ENCODE measurements at regions not wholly inside any gene's neighbourhood (a gene's known extent, or its start where the extent isn't known, plus 50 kb on each side); places are given as distances from the start of the nearest gene placed in this dataset.

DNA sequence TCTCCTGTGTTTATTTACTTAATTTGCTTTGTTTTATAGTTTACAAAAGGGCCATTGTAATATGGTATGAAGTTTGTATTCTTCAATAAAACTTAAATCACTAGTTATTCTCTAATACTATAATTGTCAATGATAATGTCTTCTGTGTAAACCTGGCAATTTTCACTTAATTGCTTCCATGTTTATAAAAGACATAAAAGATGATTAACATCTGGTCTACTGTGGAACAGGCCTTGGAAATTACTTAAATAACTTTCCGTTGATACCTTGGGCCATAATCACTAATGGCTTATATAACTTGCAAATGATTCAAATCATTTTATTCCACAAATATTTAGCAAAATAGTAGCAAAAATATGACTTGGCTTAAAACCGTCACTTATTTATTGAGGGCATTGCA is 743.8 kb downstream of the DSC3 start:
- no peak for DNase-seq

DNA sequence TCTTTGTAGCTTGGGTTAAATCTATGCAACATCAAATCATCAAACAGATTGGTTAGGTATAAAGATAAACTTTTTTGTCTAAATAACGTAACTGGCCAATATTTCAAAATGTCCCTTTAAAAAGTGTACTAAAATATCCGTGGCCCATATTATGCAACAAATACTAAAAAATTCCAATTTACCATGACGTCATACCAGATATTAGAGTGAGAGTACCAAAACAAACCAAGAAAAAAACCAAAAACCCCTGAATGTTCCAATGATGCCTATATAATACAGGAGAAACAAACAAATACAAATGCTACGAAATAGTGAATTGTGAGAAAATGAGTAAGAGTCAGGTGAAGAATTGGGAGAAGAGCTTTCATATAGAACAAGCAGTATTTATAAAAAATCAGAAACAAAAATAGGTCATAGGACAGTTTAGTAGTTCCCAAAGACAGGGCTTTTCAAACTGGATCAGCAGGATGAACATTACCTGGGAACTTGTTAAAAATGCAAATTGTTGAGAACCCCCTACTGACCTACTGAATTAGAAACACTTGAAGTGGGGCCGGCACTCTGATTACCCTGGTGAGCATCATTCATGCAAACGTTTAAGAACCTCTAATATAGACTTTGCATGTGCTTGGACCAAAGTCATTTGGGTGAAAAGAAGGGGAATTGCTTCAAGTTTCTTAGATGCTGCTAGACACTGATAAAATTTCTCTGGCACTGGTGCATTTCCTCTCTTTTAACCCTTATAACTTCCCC is 753.7 kb downstream of the DSC3 start:
- no peak for DNase-seq

DNA sequence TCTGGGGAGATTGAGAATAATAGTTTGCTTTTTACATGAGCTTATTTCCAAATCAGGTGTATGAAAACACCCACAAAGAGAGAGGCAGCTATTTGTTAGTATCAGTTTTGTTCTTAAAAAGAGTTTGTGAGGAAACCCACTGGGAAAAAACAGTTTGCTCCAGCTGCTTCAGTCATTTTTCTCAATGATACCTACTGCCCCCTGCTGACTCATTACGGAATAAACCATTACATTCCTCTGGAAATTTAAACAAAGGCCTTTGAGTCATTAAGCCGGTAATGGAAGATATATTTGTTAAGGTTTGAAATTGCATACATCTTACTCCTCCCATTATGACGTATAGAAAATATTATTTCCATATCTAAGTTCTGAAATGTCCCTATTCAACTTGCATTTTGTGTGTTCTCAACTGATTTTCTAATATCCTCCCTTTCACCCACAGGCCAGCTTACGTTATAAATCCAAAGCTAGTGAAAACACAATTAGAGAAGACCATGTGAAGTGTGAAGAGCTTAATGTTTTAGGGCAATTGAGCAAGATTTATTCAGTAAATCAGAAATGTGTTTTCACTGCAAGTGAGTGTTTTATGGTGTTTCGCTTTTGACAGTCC is 761.6 kb downstream of the DSC3 start:
- DNase-seq = peak; percentile 75

DNA sequence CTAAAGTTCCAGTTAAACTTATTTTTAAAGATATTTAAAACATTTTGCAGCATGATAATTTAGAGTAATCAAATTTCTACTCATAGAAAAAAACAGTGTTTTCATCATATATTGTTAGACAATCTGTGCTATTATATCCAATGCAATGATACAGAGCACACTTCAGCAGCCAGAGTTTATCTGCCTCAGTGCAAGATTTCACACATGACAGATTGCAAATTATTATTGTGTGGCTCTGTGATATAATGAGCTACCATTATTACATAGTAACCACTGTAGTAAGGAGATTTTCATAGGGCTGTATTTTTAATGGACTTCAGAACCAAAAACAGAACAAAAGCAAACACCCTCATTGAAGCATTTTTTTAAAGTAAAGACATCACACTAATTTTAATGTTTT is 762.4 kb downstream of the DSC3 start:
- no peak for DNase-seq

DNA sequence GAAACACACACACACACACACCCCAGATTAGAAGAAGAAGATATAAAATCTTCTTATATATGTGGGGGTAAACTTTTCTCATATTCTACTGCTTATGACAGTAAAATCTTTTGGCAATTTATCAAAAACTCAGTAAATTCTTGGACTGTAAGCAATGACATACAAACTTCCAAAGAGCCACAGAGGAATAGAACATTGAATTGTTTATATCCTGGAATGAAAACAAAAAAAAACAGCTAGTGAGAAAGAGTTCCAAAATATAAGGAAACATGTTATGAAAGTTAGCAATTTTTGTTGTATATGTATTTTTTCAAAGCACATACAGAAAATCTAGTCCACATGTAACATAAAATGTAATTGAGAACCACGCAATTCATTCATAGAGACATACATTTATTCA is 764.9 kb downstream of the DSC3 start:
- no peak for DNase-seq

DNA sequence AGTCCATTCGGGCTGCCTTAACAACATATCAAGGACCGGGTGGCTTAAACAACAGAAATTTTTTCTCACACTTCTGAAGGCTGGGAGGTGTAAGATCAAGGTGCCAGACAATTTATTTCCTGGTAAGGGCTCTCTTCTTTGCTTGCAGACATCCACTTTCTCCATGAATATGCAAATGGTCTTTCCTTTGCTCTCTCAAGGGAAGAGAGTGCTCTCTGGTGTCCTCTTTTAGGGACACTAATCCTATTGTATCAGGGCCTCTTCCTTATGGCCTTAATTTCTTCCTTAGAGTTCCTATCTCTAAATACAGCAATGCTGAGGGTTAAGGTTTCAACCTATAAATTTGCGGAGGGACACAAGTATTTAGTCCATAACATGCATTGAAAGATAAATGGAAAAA is 770.8 kb downstream of the DSC3 start:
- peak; percentile 43 for DNase-seq

DNA sequence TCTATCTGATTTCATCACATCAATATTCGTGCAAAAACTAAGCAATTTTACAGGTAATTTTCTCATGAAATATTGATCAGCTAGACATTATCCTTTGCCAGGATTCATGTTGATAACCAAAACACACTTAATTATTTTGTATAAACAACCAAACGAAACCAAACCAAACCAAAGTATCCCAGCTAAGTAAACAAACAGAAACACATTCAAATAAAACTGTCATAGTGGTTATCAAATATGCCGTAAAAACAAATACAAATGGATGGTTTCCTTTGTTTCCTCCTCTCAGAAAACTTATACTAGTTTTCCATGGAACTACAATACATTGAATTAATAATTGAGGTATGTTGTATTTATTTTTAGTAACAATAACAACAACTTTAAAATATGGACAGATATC is 777.4 kb downstream of the DSC3 start:
- no peak for DNase-seq

DNA sequence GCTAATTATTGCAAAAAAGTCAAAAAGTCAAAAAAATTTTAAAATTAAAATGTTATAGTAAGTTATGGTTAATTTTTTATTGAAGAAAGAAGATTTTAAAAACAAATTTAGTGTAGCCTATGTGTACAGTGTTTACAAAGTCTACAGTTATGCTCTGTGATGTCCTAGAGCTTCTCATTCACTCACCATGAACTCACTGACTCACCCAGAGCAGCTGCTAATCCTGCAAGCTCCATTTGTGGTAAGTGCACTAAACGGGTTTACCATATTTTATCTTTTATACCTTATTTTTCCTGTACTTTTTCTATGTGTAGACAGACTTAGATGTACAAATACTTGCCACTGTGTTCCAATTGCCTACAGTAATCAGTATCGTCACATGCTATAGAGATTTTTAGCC is 788.2 kb downstream of the DSC3 start:
- DNase-seq = no peak

DNA sequence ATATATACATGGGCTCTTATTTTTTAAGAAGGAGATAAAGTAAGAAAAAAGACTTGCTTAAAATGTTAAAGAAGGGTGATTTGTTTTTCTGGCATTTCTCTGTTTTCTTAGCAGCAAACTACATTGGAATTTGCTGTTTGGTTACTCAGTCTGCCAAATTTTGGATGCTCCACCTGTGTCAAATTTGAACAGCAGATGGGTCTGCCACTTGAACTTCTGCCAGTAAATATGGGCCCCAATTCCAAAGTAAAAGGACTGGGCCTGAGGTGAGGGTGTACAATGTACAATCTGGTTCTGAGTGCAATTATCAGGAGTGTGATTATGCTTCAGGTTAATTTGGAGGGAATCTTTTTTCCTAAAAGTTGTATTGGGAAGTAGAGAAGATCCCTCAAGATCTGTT is 794.5 kb downstream of the DSC3 start:
- no peak for DNase-seq

DNA sequence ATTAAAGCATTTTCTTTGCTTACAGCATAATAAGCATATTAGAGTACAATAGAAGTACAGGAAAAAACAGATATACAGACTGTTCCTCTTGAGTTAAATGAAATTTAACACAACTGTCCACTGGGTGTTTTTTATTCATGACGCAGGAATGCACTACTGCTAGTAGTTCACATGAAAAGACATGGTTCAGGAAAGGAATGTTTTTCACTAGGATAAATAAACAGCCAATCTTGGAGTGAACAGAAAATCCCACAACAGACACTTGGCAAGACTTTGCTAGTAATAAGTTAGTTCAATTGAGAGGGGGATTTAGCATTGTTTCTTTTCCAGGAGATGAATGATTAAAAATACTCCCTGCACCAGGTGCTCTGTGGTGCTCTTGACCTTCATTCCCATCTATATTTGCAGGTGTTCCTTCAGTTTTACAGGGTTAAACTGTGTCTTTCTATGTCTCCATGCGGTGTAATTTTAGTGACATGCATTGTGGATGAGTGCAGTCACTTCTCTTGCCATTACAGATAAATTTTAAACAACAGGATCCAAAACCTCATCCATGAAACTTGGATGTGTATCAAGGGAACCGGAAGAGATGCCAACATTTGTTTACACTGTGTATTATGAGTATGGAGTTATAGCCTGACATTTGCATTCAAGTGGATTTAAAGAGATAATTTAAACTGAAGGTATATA is 796.6 kb downstream of the DSC3 start:
- no peak for DNase-seq

DNA sequence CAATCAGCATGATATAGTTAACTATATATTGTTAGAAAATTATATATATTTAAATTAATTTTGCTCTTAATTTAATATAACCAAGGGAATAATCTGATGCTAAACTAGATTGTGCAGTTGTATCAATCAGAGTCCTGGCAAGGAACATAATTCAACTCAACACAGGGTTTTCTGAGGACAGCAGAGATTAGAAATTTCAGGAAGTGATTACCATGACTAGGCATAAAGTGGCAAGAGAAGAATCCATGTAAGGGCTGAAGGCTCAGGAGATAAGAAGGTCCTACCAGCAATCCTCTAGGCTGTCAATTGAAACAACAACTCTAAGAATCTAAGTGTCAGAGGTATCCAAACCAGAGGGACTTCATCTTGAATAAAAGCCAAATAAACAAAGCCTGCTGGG is 807.8 kb downstream of the DSC3 start:
- no peak for DNase-seq

DNA sequence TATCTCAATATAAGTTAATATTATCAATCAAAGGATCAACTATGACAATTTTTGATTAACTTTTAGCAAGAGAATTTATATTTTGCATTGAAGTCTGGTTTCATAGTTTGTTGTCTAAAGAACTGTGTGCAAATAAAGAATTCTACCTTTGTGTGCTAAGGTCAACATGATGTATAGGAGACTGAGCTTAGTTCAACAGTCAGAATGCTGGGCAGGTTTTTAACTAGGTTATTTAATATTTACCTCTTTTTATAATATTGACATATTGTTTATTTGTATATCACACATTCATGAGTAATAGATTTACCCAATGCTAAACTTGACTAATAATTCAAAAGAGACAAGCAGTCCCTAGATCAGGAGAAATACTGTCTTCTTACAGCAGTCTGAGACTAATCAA is 831.4 kb downstream of the DSC3 start:
- no peak for DNase-seq

DNA sequence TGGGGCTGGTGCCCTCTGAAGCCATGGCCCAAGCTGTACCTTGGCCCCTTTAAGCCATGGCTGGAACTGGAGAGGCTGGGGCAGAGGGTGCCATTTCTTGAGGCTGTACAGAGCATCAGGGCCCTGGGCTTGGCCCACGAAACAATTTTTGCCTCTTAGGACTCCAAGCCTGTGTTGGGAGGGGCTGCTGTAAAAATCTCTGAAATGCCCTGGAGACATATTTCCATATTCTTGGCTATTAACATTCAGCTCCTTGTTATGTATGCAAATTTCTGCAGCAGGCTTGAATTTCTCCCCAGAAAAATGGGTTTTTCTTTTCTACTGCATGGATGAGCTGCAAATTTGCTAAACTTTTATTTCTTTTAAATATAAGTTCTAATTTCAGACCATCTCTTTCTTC is 834.0 kb downstream of the DSC3 start:
- no peak for DNase-seq

DNA sequence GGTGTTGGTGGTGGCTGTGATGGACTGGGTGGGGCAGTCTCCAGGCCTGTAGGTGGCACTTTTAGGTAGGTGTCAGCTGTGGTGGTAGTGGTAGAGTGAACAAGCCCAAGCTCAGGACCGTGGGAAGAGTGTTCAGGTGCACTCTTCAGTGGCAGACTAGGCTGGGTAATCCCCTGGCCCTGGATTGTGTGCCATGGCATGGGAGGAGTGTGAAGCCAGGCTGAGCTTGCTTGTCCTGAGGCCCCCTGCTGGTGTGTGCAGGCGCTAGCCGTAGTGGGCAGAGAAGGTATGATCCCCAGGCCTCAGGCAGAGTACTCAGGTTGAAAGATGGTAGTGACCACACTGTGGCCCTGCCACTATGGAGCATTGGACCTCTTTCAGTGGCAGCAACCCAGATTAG is 850.3 kb downstream of the DSC3 start:
- DNase-seq = no peak

DNA sequence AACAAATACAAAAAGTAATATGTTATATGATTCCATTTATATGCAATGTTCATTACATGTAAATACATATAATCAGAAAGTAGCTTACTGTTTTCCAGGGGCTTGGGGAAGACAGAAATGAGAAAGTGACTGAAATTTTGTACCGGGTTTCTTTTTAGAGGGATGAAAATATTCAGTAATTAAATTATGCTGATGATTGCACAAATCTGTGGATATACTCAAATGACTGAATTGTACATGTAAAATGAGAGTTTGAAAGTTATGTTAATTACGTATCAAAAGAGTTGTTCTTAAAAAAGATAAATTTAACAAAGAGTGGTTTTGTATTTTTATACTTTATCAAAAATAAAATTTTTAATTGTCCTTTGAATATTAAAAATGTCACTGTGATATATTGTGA is 856.3 kb downstream of the DSC3 start:
- DNase-seq = no peak

DNA sequence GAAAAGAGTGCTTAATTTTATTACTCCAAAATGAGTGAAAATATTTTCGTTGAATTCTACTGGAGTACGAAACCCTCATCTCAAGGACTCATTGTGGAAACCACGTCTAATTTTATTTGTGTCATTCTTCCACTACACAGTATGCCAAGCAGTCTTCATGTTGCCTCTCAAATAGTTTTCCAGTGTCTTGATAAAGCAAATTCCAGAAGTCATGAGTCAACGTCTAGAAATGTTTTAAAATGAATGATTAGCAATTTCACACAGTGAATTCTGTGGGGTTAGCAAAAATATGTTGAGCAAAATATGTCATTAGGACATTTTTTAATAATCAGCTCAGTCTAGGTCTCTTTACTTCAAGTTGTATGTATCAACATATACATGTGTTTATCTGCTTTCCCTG is 865.5 kb downstream of the DSC3 start:
- no peak for DNase-seq

DNA sequence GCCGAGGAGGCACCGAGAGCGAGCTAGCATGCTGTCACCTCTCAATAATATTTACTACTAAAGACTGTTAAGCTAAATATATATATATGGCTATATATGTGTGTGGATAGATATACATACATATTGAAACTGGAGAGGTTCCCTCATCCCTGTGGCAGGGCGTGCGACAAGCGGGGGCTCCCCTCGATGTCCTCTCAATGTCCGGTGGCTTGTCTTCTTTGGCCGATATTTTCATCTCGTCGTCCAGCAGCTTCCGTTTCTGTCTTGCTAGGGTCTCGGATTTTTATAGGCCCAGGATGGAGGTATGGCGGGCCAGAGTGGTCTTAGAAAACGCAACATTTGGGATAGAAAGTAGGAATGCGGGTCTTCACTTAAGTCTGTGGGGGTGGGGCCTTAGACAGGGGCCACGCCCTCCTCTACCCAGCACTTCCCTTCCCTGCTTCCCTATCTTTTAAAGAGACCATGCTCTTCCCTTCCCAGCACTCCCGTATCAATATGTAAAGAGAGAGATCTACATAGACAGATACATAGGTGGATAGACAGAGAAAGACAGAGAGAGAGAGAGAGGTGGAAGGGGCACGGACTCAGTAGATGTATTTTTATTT is 866.8 kb downstream of the DSC3 start:
- DNase-seq = no peak

DNA sequence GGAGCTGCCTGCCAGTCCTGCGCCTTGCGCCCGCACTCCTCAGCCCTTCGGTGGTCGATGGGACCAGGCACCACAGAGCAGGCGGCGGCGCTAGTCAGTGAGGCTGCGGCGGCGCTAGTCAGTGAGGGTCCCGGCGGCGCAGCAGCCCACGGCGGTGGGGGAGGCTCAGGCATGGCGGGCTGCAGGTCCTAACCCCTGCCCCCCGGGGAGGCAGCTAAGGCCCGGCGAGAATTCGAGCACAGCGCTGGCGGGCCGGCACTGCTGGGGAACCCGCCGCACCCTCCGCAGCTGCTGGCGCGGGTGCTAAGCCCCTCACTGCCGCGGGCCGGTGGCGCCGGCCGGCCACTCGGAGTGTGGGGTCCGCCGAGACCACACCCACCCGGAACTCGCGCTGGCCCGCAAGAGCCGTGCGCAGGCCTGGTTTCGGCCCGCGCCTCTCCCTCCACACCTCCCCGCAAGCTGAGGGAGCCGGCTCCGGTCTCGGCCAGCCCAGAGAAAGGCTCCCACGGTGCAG is 867.4 kb downstream of the DSC3 start:
- DNase-seq = no peak

DNA sequence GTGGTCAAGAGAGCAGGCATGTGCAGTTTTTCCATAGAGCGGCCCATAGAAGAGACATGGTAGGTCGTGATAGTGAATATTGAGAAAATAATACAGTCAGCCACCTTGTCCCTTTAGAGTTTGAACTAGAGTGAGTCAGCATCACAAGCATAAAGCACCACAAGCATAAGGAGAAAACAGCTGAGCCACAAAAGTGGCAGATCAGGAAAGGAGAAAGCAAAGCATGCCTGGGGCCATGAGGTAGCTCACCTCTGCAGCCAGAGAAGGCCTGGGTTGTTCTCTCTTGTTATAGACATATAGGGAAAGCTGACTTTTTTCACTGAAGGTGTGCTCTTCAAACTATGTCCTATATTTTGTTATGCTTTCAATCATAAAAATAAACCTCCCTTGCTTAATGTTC is 879.0 kb downstream of the DSC3 start:
- no peak for DNase-seq

DNA sequence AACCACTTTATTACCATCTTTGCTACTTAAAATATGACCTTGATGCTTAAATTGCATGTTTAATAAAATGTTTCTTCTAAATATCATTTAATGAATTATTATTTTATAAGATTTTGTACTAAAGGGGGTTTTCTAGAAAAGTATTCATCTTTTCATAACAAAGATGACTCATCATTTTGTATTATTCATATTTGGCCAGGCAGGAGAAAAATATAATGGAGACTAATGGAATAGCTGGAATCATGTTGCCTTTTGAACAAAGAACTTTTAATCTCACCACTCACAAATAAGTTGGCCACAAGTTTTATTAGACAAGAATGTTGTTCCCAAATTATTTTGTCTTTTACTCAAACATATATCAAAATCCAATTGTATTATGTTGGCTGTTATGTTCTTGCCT is 882.4 kb downstream of the DSC3 start:
- DNase-seq = no peak

DNA sequence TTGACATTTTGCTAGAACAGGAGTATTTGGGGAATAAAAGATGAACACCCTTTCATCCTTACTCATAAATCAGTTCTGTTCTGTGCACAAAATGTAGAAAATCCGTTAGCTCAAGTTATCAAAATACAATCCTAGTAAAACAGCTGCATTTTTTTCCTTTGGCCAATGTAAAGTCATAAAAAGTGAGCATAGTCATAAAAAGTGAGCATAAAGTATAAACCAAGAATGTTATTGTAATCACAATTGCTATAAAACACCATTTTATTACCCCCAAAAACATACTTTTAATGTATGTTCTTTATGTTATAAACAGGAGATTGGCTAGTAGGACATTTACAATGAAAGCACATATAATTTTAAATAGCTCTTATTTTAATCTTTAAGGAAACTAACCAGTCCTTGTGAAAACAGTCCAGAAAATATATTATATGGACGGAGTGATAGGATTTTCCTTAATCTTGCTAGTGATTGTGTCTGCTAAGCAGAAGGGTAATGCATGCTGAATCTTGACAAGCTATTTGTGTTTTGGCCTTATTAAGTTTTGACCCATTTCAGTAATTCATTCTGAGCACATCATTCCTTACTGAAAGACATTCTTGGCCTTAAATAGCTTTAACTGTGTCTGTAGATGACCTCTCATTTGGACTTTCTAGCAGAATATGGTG is 891.8 kb downstream of the DSC3 start:
- DNase-seq = no peak

DNA sequence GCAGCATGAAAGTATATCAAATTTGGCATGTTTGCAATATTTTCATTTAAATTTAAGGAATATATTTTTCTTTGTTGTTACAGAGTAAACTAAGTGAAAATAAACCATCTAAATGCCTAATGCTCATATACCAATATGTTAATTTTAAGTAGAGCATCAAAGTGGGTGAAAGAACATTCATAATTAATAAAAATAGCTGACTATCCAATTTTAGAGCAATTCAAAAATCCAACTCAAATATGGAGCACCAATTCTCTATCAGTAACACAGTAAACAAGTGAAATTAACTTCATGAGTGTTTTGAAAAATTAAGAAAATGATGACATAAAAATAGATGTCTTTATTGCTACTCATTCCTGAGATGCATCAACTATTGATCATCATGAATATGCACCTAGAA is 893.0 kb downstream of the DSC3 start:
- DNase-seq = no peak

DNA sequence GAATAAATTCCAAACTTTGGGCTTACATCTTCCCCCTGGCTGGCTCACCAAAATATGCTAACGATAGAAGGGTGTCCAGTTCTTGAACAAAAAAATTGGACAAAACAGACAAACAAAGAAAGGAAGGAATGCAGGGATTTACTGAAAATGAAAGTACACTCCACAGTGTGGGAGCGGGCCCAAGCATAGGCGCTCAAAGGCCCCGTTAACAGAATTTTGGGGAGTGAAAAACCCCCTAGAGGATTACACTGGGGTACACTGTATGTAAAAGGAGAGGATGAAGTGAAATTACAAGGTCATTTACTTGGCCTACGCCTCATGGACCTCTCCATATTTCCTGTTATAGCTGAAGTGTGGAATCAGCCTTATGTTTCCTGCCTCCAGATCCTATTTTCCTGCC is 899.7 kb downstream of the DSC3 start:
- no peak for DNase-seq
